HK-2 (cell line): ENCODE measurements at regions not wholly inside any gene's neighbourhood (a gene's known extent, or its start where the extent isn't known, plus 50 kb on each side); places are given as distances from the start of the nearest gene placed in this dataset.

Experiments
- DNase-seq: peaks from one replicate; pipeline ENCODE4 v3.0.0-alpha.2; 2018; ENCODE audit not compliant: unreplicated experiment

GRCh38 chr6:14731611-14732010, 514.3 kb upstream of the JARID2 start:
- DNase-seq = no peak

DNA sequence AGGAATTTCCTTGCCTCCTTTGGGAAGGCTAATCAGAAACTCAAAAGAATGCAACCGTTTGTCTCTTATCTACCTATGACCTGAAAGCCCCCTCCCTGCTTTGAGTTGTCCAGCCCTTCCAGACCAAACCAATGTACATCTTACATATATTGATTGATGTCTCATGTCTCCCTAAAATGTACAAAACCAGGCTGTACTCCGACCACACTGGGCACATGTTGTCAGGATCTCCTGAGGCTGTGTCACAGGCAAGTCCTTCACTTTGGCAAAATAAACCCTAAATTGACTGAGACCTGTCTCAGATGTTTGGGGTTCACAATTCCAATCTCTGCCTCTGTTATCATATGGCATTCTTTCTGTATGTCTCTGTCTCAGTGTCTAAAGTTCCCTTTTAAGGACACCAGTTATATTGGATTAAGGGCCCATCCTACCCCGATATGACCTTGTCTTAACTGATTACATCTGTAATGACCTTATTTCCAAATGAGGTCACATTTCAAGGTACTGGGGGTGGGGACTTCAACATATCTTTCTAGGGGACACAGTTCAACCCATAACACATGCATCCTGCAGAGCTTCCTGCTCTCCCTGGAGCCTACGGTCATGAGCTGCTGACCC, 513.5 kb upstream of the JARID2 start:
- no peak for DNase-seq

- peak; percentile 61 for DNase-seq
These were observed 512.8 kb upstream of the JARID2 start for GRCh38 chr6:14732844-14733757.

GRCh38 chr6:14734052-14734415, 511.8 kb upstream of the JARID2 start:
- DNase-seq = no peak

DNA sequence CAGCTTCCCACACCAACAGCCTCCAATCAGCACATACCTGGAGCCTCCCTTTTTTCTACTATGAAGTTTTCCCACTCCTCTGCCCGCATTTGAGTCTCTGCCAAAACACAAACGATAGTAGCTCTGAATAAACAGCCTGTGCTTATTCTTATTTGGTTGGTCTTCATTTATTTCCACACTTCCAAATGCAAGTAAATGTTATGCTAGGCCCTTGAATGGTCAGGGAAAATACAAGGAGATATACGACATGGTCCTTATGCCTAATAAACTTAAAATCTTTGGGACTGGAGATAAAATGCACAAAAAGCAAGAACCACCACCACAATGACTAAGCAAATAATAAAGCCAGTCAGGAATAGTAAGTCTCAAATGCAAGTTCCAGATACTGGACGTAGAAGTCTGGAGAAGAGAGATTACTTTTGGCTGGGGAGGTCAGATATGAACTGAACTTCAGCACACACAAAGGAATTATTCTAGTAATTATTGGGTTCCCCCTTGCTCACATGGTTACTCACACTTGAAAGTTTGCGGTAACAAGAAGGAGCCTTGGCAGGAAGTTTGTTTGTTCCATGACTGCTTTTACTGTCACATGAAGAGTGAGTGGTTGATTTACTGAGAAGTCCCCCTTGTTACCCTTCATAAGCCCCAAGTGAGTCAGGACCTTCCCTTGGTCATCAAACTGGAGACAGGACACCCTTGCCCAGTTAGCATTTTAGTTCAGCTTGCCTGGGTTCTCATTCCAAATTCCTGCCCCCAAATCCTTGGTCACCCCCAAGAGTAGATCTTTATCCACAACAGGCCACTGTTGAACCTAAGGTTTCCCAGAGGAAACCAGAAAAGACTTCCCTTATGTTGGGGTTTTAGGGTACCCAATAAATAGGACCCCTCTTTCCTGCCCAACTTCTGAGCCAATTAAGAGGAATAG, 511.2 kb upstream of the JARID2 start:
- no peak for DNase-seq

GRCh38 chr6:14735956-14736486, 509.8 kb upstream of the JARID2 start:
- DNase-seq = no peak

DNA sequence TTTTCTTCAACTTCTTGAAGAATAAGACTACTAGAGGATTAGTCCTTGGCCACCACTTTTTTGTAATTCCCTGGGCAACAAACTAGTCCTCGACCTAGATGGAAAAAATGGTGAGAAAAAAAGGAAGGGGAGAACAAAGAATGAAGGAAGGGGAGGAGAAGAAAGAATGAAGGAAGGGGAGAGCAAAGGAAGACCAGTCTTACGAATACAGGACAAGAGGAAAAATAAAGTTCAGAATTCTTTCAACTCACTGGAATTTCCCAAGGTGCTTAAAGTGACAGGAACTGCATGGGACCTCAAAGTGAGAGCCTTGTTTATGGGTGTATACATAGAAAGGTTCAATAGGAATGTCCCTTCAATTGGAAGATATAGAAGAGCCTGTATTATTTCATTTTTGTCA, 509.3 kb upstream of the JARID2 start:
- DNase-seq = no peak

DNA sequence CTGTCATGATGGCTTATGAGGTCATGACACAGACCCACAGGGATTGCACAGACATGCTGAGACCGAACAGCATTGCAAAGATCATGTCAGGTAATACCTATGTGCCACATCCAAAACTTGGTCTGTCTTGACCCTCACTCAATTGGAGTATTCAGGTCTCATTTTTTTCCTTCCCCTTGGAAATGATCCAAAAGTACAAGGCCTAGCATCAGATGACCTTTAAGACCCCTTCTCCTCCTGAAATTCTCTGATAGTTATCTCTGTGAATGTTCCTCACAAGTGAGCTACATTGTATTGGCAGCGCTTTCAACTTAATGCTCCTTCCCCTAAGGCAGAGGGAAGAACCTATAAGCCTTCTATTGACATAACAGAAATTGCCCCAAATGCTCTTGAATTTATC, 507.4 kb upstream of the JARID2 start:
- no peak for DNase-seq

DNA sequence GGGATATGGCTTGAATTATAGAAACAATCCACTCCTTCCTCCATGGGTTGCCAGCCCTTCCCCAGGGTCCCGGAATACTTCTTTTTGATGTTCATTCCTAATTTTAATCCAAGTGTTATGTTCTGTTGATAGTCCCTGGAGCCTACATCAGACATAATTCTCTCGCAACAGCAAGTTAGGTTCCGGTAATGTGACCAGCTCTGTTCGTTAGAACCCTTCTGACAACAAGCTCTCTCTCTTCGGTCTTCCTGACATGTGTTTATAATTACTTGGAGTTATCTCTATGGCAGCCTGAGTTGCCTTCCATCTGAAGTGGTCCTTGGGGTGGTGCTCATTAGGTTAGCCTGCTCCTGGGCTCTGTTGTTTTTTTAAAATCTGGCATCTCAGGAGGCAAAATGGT, 506.9 kb upstream of the JARID2 start:
- no peak for DNase-seq

DNA sequence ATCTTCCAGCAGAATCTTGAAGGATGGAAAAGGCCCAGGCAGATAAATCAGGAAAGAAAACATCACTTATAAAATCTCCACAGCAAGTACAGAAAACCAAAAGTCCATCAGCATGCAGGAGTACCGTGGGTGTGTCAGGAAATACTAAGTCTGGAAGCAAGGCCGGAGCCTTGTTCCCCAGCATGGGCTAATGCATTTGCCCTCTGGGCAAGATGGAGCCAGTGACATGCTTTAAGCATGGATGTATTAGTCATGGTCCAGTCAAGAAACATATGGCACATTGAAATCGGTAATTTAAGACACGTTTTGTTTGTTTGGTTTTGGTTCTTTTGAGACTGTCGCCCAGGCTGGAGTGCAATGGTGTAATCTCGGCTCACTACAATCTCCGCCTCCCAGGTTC, 506.0 kb upstream of the JARID2 start:
- DNase-seq = no peak

GRCh38 chr6:14742171-14742570, 503.7 kb upstream of the JARID2 start:
- DNase-seq = no peak

DNA sequence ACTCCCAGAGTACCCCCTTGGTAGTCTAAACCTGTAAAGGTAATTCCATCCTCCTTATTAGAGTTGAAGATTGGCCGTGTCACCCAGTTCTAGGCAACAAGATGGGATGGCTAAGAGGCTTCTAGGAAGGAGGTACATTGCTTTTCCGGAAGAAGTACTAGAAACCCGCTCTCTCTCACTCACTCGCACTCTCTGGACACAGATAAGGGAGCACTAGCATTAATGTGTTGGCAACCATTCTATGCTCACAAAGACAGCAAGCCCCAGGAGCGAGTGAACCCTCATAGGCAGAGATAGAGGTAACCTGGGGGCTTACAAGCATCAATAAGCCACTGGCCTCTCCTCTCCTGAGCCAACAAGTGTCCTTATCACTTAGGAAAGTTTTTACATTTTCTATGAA, 503.2 kb upstream of the JARID2 start:
- no peak for DNase-seq

- DNase-seq = peak; percentile 37
These were observed 502.8 kb upstream of the JARID2 start for GRCh38 chr6:14743144-14743473.

DNA sequence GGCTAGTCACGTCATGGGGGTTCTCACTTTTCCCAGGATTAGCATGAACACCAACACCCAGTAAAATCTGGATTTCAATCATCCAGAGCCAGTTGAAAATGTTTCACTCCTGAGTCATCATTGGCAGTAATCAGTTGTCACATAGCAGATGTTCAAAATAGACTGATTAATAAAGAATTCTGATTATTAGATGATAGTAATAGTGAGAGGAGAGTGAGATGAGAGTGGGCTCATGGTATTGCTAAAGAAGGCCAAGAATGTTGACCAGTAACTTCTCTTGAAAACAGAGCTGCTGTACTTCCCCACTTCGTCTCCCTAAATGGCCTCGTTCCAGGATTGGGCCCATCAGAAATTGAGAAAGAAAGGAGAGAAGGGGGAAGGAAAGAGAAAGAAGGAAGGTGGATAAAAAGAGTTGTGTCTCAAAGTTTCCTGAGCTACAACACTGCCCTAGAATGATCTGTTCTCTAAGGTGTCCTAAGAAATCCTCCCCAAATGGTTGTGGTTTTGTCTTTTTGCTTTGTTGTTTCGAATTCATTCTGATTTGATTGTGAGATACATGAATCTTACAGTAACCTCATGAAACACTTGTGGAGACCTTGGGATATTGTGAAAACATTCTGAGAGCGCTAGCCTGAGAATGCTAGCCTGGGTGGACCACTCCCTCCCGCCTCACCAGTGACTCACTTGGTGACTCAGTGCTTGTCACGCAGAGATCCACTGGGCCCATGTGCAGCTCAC, 502.2 kb upstream of the JARID2 start:
- peak; percentile 87 for DNase-seq

DNA sequence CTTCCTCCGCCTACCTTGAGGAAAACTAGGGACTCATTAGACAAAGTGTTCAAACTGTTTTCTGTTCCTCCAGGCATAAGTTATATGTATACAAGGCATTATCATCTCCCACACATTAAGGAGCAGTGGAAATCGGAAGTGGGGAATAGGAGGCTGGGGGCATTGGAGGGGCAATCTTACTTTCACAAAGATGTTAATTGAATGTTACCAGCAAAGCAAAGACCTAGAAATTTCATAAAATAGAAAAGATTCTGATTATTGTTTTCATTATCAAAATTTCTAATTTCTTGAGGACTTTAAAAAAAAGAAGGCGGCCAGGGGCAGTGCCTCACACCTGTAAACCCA, 501.7 kb upstream of the JARID2 start:
- no peak for DNase-seq

DNA sequence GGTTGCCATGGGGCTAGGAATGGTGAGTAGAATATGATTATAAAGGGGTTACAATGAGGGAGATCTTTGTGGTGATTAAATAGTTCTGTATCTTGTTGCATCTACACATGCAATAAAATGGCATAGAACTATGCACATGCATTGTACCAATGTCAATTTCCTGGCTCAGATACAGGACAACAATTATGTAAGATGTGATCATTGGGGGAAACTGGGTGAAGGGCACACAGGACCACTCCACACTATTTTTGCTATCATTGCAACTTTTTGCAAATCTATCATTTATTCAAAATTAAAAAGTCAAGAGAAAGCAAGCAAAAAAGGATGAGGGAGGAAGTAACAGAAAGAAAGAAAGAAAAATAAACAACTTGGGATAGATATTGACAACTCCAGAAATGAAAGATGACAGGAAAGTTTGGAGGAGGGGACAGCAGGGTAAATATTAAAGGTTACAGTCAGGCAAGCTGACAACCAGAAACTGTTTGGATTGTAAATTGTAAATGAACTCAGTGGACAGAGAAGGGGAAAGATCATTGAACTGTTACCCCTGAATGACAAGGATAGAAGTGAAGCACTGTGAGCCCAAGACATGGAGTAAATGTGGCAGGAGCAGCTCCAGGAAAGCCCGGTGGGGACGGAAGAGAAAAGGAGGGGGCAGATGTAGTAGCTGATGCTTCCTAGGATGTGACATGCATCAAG, 499.6 kb upstream of the JARID2 start:
- DNase-seq = no peak

- DNase-seq = no peak
These were observed 497.9 kb upstream of the JARID2 start for GRCh38 chr6:14747881-14748520.

- no peak for DNase-seq
These were observed 497.2 kb upstream of the JARID2 start for GRCh38 chr6:14748679-14749078.

DNA sequence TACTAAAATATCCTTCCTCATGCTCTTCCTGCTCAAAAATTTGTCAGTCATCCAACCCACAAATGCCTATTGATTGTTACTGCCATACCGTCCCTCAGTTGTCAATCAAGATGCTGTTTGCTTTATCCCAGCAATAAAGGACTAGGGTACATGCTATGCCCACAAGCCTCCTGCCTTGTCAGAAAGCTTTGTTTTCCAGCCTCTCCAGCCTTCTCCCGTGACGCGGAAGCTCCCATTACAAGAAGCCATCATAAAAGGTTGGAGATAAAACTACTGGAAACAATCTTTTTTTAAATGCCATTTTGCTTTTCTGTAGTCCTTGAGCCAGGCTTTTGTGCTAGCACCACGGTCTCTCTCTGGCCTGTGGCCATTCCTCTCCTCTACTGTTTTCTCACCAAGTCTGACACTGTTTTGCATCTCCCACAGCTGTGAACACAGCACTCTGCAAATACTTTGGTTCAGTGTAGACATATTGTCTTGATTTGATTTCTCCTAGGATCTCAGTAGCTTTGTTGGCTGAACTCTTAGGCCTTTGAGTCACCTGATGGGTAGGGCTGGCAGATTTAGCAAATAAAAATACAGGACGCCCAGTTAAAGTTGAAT, 495.7 kb upstream of the JARID2 start:
- no peak for DNase-seq

DNA sequence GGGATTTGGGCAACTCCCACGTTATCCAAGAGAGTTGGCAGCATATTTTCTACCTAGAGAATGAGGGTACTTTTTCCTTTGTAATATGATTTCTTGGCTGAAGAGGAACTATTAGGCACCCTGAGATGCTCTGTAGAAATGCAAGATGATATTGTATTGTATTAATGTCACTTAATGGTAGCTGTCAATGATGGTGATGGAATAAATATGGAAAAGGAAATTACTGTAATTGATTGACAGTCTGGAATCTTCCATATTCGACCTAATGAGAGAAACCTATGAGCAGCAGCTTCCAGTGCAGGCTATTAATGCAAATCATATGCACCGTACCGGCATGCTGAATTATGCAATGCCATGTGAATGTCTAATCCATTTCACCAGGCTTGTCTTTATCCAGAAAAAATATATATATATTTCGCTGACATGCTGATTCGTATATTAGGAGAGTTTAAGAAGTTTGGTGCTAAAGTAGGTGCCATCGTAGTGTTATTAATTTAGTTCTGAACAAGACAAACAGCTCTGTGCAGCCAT, 494.2 kb upstream of the JARID2 start:
- DNase-seq = no peak
